Parathyroid adenoma (tissue), 2 donors: ENCODE measurements at regions not wholly inside any gene's neighbourhood (a gene's known extent, or its start where the extent isn't known, plus 50 kb on each side); places are given as distances from the start of the nearest gene placed in this dataset.

Experiments used
- H2AFZ ChIP-seq: fragments of 300-600 bp; sonication (generic); one replicate; pipeline ENCODE4 v1.7.0; 2017; ENCODE audit warnings: antibody characterized with exemption, mild to moderate bottlenecking
- H3K27ac ChIP-seq: fragments of 300-600 bp; sonication (generic); one replicate; pipeline ENCODE4 v1.7.0; 2017
- H3K27me3 ChIP-seq: fragments of 300-600 bp; sonication (generic); one replicate; pipeline ENCODE4 v1.7.0; 2017; ENCODE audit warnings: low read length; ENCODE audit not compliant: control insufficient read depth, insufficient read depth
- H3K36me3 ChIP-seq: fragments of 300-600 bp; sonication (generic); one replicate; pipeline ENCODE4 v1.7.0; 2017; ENCODE audit warnings: low read length; ENCODE audit not compliant: control insufficient read depth, insufficient read depth
- H3K4me1 ChIP-seq: fragments of 300-600 bp; sonication (generic); one replicate; pipeline ENCODE4 v1.7.0; 2017; ENCODE audit warnings: control low read depth
- H3K4me2 ChIP-seq: fragments of 300-600 bp; sonication (generic); one replicate; pipeline ENCODE4 v1.7.0; 2017; ENCODE audit warnings: low read length
- H3K4me3 ChIP-seq: fragments of 300-600 bp; sonication (generic); one replicate; pipeline ENCODE4 v1.7.0; 2017; ENCODE audit warnings: low read depth, low read length
- H3K79me2 ChIP-seq: fragments of 300-600 bp; sonication (generic); one replicate; pipeline ENCODE4 v1.7.0; 2017; ENCODE audit warnings: control low read depth
- H3K9ac ChIP-seq: fragments of 300-600 bp; sonication (generic); one replicate; pipeline ENCODE4 v1.7.0; 2017; ENCODE audit warnings: mild to moderate bottlenecking
- H3K9me3 ChIP-seq: fragments of 300-600 bp; sonication (generic); one replicate; pipeline ENCODE4 v1.7.0; 2017; ENCODE audit warnings: low read length; ENCODE audit not compliant: control insufficient read depth
- CTCF ChIP-seq: fragments of 300-600 bp; sonication (generic); IDR thresholded peaks from one replicate; pipeline ENCODE4 v1.7.0; 2017; ENCODE audit warnings: antibody characterized with exemption, mild to moderate bottlenecking
- donor health status: primary hyperparathyroidism.

- no peaks in the 10 kb centered on the region for H3K27me3 ChIP-seq
- H3K79me2 ChIP-seq, result no peaks in the 10 kb centered on the region
- no peak overlapping the region for H2AFZ ChIP-seq
- H3K4me2 ChIP-seq, result no peak overlapping the region
- no peak for TF ChIP-seq CTCF
- no peak overlapping the region for H3K4me3 ChIP-seq
- no peak overlapping the region for H3K9ac ChIP-seq
- no peaks in the 10 kb centered on the region for H3K36me3 ChIP-seq
- no peaks in the 10 kb centered on the region for H3K4me1 ChIP-seq
- H3K27ac ChIP-seq, result no peak overlapping the region
- H3K9me3 ChIP-seq, result no peaks in the 10 kb centered on the region
Measured at GRCh38 chr3:35028157-35028556, 611.2 kb upstream of the ARPP21 start.

GRCh38 chr3:35042210-35042991 is 596.9 kb upstream of the ARPP21 start:
- no peak for TF ChIP-seq CTCF

GRCh38 chr3:35043040-35043439 is 596.3 kb upstream of the ARPP21 start:
- Histone ChIP-seq H3K27ac (no peak overlapping the region), H3K4me1 (no peaks in the 10 kb centered on the region), H3K4me2 (no peak overlapping the region), H3K27me3 (no peaks in the 10 kb centered on the region), H3K9me3 (no peaks in the 10 kb centered on the region), H3K4me3 (no peak overlapping the region), H2AFZ (no peak overlapping the region), H3K36me3 (no peaks in the 10 kb centered on the region), H3K79me2 (no peaks in the 10 kb centered on the region), H3K9ac (no peak overlapping the region)
- no peak for TF ChIP-seq CTCF

More at GRCh38 chr3:35042210-35042991, 596.9 kb upstream of the ARPP21 start:
- H2AFZ ChIP-seq, result no peak overlapping the region
- no peaks in the 10 kb centered on the region for H3K4me1 ChIP-seq
- no peak overlapping the region for H3K27ac ChIP-seq
- H3K4me3 ChIP-seq, result no peak overlapping the region
- H3K79me2 ChIP-seq, result no peaks in the 10 kb centered on the region
- H3K4me2 ChIP-seq, result no peak overlapping the region
- H3K27me3 ChIP-seq, result no peaks in the 10 kb centered on the region
- no peaks in the 10 kb centered on the region for H3K36me3 ChIP-seq
- no peaks in the 10 kb centered on the region for H3K9me3 ChIP-seq
- no peak overlapping the region for H3K9ac ChIP-seq

DNA sequence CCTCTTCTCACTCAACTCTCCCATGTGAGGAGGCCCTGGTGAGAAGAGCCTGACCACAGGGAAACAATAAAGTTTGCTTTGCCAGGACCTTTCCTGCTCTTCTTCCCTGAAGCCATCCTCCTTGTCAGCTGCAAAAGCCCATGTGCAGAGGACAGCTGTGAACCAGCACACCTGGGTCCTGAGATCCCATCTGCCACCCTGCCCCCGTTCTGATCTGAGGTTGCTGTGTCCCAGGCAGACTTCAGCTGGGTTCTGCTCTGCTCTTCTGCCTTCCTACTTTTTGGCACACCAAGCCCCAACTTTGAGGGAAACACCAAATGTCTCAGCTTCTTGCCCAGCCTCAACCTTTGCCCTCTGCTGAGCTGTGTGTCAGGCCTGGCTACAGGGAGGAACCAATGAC is 595.1 kb upstream of the ARPP21 start:
- Histone ChIP-seq H3K27me3 (no peaks in the 10 kb centered on the region), H2AFZ (no peak overlapping the region), H3K9ac (no peak overlapping the region), H3K9me3 (no peaks in the 10 kb centered on the region), H3K4me2 (no peak overlapping the region), H3K4me3 (no peak overlapping the region), H3K36me3 (no peaks in the 10 kb centered on the region), H3K79me2 (no peaks in the 10 kb centered on the region), H3K27ac (no peak overlapping the region), H3K4me1 (no peaks in the 10 kb centered on the region)
- no peak for TF ChIP-seq CTCF

GRCh38 chr3:35045118-35045517 is 594.2 kb upstream of the ARPP21 start:
- H3K9ac ChIP-seq, result no peak overlapping the region
- no peak overlapping the region for H3K27ac ChIP-seq
- no peak overlapping the region for H3K4me3 ChIP-seq
- H3K9me3 ChIP-seq, result no peaks in the 10 kb centered on the region
- H2AFZ ChIP-seq, result no peak overlapping the region
- no peak overlapping the region for H3K4me2 ChIP-seq
- no peaks in the 10 kb centered on the region for H3K79me2 ChIP-seq
- no peaks in the 10 kb centered on the region for H3K27me3 ChIP-seq
- H3K36me3 ChIP-seq, result no peaks in the 10 kb centered on the region
- H3K4me1 ChIP-seq, result no peaks in the 10 kb centered on the region
- TF ChIP-seq CTCF, result no peak
